ENCODE measurements at regions not wholly inside any gene's neighbourhood (a gene's known extent, or its start where the extent isn't known, plus 50 kb on each side); places are given as distances from the start of the nearest gene placed in this dataset.

- TF ChIP-seq CTCF (IDR thresholded peaks at IDR 0.05): no peak
- TF ChIP-seq POLR2A (IDR thresholded peaks at IDR 0.05): no peak
Observed at GRCh38 chr4:72770708-72771107, 201.7 kb upstream of the ADAMTS3 start.

Measured in esophagus squamous epithelium (tissue), 4 donors.